ENCODE measurements at regions not wholly inside any gene's neighbourhood (a gene's known extent, or its start where the extent isn't known, plus 50 kb on each side); places are given as distances from the start of the nearest gene placed in this dataset.

DNA sequence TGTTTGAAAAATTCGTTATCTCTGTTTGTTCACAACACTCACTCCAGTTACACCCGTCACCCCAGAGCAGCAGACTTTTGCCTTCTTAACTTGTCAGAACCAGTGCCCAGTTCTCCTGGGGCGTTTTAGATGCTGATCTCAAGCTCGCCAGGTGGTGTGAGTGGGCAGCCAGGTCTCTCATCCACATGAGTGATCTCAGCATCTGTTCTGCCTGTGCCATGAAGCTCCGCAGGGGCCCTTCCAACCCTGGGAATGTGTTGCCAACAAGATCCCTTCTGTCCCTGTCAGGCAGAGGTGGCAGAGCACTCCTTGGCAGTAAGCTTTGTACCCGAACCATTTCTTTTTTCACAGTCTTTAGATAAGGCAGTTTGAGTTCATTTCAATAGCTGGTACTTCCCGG, 896.5 kb downstream of the UQCRFS1 start:
- TF ChIP-seq, protein P1, sequence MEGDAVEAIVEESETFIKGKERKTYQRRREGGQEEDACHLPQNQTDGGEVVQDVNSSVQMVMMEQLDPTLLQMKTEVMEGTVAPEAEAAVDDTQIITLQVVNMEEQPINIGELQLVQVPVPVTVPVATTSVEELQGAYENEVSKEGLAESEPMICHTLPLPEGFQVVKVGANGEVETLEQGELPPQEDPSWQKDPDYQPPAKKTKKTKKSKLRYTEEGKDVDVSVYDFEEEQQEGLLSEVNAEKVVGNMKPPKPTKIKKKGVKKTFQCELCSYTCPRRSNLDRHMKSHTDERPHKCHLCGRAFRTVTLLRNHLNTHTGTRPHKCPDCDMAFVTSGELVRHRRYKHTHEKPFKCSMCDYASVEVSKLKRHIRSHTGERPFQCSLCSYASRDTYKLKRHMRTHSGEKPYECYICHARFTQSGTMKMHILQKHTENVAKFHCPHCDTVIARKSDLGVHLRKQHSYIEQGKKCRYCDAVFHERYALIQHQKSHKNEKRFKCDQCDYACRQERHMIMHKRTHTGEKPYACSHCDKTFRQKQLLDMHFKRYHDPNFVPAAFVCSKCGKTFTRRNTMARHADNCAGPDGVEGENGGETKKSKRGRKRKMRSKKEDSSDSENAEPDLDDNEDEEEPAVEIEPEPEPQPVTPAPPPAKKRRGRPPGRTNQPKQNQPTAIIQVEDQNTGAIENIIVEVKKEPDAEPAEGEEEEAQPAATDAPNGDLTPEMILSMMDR (IDR thresholded peaks at IDR 0.05) = no peak
- TF ChIP-seq POLR2A (IDR thresholded peaks at IDR 0.05) = no peak
